ENCODE measurements at regions not wholly inside any gene's neighbourhood (a gene's known extent, or its start where the extent isn't known, plus 50 kb on each side); places are given as distances from the start of the nearest gene placed in this dataset.

GRCh38 chr20:10828180-10828579 lies 154.4 kb upstream of the JAG1 start:
- Histone ChIP-seq H3K27me3 (no peaks in the 10 kb centered on the region), H3K36me3 (no peaks in the 10 kb centered on the region), H3K4me3 (no peak overlapping the region), H3K4me1 (no peaks in the 10 kb centered on the region), H3K9me3 (no peaks in the 10 kb centered on the region), H3K27ac (no peak overlapping the region)
- DNase-seq (ENCODE audit: low spot score), result no peak
- no peak for TF ChIP-seq CTCF (IDR thresholded peaks at IDR 0.05)

GRCh38 chr20:10832141-10832540 lies 158.3 kb upstream of the JAG1 start:
- no peak for TF ChIP-seq CTCF (IDR thresholded peaks at IDR 0.05)
- no peak for DNase-seq (ENCODE audit: low spot score)
- Histone ChIP-seq H3K9me3 (no peaks in the 10 kb centered on the region), H3K4me1 (no peaks in the 10 kb centered on the region), H3K36me3 (no peaks in the 10 kb centered on the region), H3K4me3 (no peak overlapping the region), H3K27me3 (no peaks in the 10 kb centered on the region), H3K27ac (no peak overlapping the region)

GRCh38 chr20:10837901-10838300 lies 164.1 kb upstream of the JAG1 start:
- no peak for DNase-seq (ENCODE audit: low spot score)
- Histone ChIP-seq H3K27ac (no peak overlapping the region), H3K27me3 (no peaks in the 10 kb centered on the region), H3K36me3 (no peaks in the 10 kb centered on the region), H3K4me1 (no peaks in the 10 kb centered on the region), H3K4me3 (no peak overlapping the region), H3K9me3 (peaks cover 0 to 23% of the 10 kb centered on the region in 2 donors)
- no peak for TF ChIP-seq CTCF (IDR thresholded peaks at IDR 0.05)

- Histone ChIP-seq H3K4me1 (no peaks in the 10 kb centered on the region), H3K36me3 (no peaks in the 10 kb centered on the region), H3K4me3 (no peak overlapping the region), H3K27me3 (no peaks in the 10 kb centered on the region), H3K9me3 (peaks cover 0 to 23% of the 10 kb centered on the region in 2 donors), H3K27ac (no peak overlapping the region)
- no peak for DNase-seq (ENCODE audit: low spot score)
- no peak for TF ChIP-seq CTCF (IDR thresholded peaks at IDR 0.05)
These were observed 168.3 kb upstream of the JAG1 start for GRCh38 chr20:10842116-10842515.

GRCh38 chr20:10843146-10843711 lies 169.4 kb upstream of the JAG1 start:
- Histone ChIP-seq H3K27ac (peak overlapping the region in 1 of 2 donors; percentile 13), H3K9me3 (peaks cover 0 to 23% of the 10 kb centered on the region in 2 donors), H3K4me3 (no peak overlapping the region), H3K27me3 (no peaks in the 10 kb centered on the region), H3K36me3 (no peaks in the 10 kb centered on the region), H3K4me1 (no peaks in the 10 kb centered on the region)
- DNase-seq (ENCODE audit: low spot score), result no peak
- no peak for TF ChIP-seq CTCF (IDR thresholded peaks at IDR 0.05)

- H3K27ac ChIP-seq, result no peak overlapping the region
- no peaks in the 10 kb centered on the region for H3K36me3 ChIP-seq
- H3K9me3 ChIP-seq, result peaks cover 0 to 7% of the 10 kb centered on the region in 2 donors
- no peak for DNase-seq (ENCODE audit: low spot score)
- H3K4me1 ChIP-seq, result no peaks in the 10 kb centered on the region
- no peak overlapping the region for H3K4me3 ChIP-seq
- TF ChIP-seq CTCF (IDR thresholded peaks at IDR 0.05), result no peak
- no peaks in the 10 kb centered on the region for H3K27me3 ChIP-seq
These were observed 173.0 kb upstream of the JAG1 start for GRCh38 chr20:10846766-10847165.

All from right atrium auricular region (tissue), 2 donors.